Cardiac fibroblast (primary cell): ENCODE measurements at regions not wholly inside any gene's neighbourhood (a gene's known extent, or its start where the extent isn't known, plus 50 kb on each side); places are given as distances from the start of the nearest gene placed in this dataset.

Experiments
- DNase-seq, 2 donors: peaks; one replicate each; pipeline versions ENCODE4 v3.0.0 to v3.0.0-alpha.2; 2010; ENCODE audit warnings: low read depth in 2 of 2
- H3K4me3 ChIP-seq, 2 donors: replicated peaks in 1 of 2; 1 replicate in 1 of 2; 2 replicates in 1 of 2; pipeline ENCODE4 v1.5.1; 2011; ENCODE audit warnings: low read depth in 2 of 2, low read length in 2 of 2, mild to moderate bottlenecking in 2 of 2, moderate library complexity in 1 of 2
- TF ChIP-seq, protein P1 (sequence below): IDR thresholded peaks from one replicate; pipeline ENCODE4 v1.5.1; 2011; ENCODE audit warnings: low read depth, mild to moderate bottlenecking, low read length, inconsistent platforms

GRCh38 chr7:153939177-153939576, 113.0 kb upstream of the DPP6 start:
- no peak for DNase-seq
- TF ChIP-seq, protein P1, sequence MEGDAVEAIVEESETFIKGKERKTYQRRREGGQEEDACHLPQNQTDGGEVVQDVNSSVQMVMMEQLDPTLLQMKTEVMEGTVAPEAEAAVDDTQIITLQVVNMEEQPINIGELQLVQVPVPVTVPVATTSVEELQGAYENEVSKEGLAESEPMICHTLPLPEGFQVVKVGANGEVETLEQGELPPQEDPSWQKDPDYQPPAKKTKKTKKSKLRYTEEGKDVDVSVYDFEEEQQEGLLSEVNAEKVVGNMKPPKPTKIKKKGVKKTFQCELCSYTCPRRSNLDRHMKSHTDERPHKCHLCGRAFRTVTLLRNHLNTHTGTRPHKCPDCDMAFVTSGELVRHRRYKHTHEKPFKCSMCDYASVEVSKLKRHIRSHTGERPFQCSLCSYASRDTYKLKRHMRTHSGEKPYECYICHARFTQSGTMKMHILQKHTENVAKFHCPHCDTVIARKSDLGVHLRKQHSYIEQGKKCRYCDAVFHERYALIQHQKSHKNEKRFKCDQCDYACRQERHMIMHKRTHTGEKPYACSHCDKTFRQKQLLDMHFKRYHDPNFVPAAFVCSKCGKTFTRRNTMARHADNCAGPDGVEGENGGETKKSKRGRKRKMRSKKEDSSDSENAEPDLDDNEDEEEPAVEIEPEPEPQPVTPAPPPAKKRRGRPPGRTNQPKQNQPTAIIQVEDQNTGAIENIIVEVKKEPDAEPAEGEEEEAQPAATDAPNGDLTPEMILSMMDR = no peak
- no peak overlapping the region for H3K4me3 ChIP-seq

- TF ChIP-seq, protein P1 = no peak
- no peak for DNase-seq
- H3K4me3 ChIP-seq = no peak overlapping the region
These were observed 112.5 kb upstream of the DPP6 start for GRCh38 chr7:153939654-153940053.

- DNase-seq = no peak
- H3K4me3 ChIP-seq = no peak overlapping the region
- TF ChIP-seq, protein P1 = no peak
These were observed 111.1 kb upstream of the DPP6 start for GRCh38 chr7:153941061-153941460.

DNA sequence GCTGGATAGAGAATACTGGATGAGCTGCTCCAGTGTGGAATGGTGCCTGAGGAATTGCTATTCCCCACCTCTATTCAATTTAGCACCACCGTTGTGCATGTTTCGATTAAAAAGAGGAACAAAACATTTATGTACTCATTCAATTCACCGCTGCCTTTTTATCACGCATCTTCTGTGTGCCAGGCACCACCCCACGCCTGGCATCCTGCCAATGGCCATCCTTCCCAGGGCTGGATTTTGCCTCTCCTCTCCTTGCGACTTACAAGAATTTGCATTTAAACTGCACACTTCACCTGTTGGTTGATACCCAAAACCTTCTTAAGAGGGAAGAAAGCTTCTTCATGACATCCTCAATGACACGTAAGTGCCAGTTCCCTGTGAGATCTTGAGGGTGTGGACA, 110.2 kb upstream of the DPP6 start:
- TF ChIP-seq, protein P1 = no peak
- H3K4me3 ChIP-seq = no peak overlapping the region
- DNase-seq = no peak

DNA sequence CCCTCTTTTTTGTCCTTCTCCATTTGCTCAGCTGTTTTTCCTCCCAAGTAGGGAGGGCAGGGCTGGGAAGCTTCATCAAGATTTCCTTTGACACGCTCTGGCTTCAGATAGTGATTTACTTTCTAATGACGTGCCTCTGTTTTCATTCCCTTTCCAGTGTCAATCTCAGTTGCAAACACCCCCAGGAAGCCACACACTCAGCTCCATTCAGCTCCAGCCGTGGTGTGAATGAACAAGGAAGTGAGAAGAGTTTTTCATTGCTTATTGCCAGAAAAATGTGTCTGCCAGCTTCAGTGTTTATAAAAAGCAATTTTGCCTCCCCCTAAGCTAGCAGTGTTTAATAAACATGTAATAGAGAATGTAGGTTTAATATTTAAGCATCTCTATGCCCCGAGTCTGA, 108.7 kb upstream of the DPP6 start:
- TF ChIP-seq, protein P1 = no peak
- no peak overlapping the region for H3K4me3 ChIP-seq
- DNase-seq = no peak

DNA sequence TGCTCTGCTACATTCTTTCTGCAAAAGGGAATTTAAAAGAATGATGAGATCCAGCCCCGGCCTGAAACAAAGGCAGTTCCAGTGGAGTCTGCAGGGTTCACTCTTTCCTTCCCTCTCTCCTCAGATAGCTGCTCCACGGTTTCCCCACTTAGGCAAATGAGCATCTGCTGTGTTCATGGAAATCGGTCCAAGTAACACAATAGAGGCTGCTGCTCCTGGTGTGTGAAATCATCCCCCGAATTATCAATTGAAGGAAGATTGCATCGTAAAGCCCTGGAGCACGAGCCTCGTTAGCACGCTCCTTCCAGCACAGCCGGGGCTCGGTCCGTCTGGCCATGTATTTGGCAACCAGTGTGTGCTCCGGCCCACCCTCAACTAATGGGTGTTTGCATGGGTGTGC, 108.3 kb upstream of the DPP6 start:
- H3K4me3 ChIP-seq = no peak overlapping the region
- TF ChIP-seq, protein P1 = no peak
- DNase-seq = no peak

GRCh38 chr7:153948060-153948459, 104.1 kb upstream of the DPP6 start:
- no peak overlapping the region for H3K4me3 ChIP-seq
- no peak for DNase-seq
- TF ChIP-seq, protein P1 = no peak
